Keratinocyte (primary cell): ENCODE measurements at regions not wholly inside any gene's neighbourhood (a gene's known extent, or its start where the extent isn't known, plus 50 kb on each side); places are given as distances from the start of the nearest gene placed in this dataset.

ENCODE experiments used
- DNase-seq: peaks from one replicate; pipeline ENCODE4 v3.0.0-alpha.2; 2011; ENCODE audit warnings: low read depth, missing footprints, low spot score
- FAIRE-seq: peaks from 2 replicates; lab custom pipeline; 2011; peaks lifted over from hg19 to GRCh38; lab: Jason Lieb, UNC
- H2AFZ ChIP-seq: 2 replicates; pipeline ENCODE4 v1.6.0; 2012; ENCODE audit warnings: low read length, control low read depth, inconsistent platforms; ENCODE audit not compliant: control insufficient read depth
- H3K27ac ChIP-seq: 2 replicates; pipeline ENCODE4 v1.5.1; 2011; ENCODE audit warnings: low read length; ENCODE audit not compliant: control insufficient read depth, insufficient read depth
- H3K27me3 ChIP-seq: 3 replicates; pipeline ENCODE4 v1.6.0; 2011; ENCODE audit warnings: low read length; ENCODE audit not compliant: control insufficient read depth, insufficient read depth; ENCODE audit errors: extremely low read depth
- H3K36me3 ChIP-seq, 2 experiments: 2 replicates in 1 of 2; 3 replicates in 1 of 2; pipeline ENCODE4 v1.5.1; 2011; ENCODE audit warnings: low read length in 2 of 2, mild to moderate bottlenecking in 1 of 2; ENCODE audit not compliant: control insufficient read depth in 2 of 2, insufficient read depth in 2 of 2; ENCODE audit errors: extremely low read depth in 1 of 2
- H3K4me1 ChIP-seq: 3 replicates; pipeline ENCODE4 v1.5.1; 2011; ENCODE audit warnings: low read length; ENCODE audit not compliant: control insufficient read depth, insufficient read depth; ENCODE audit errors: extremely low read depth
- H3K4me2 ChIP-seq: 3 replicates; pipeline ENCODE4 v1.6.0; 2011; ENCODE audit warnings: low read depth, low read length; ENCODE audit not compliant: control insufficient read depth, insufficient read depth; ENCODE audit errors: extremely low read depth
- H3K4me3 ChIP-seq, 3 experiments: fragments of 200-600 bp in 1 of 3; sonication (generic) in 1 of 3; 2 replicates in 2 of 3; 3 replicates in 1 of 3; pipeline ENCODE4 v1.5.1; 2011 to 2016; ENCODE audit warnings: low read length in 3 of 3, mild to moderate bottlenecking in 3 of 3, control low read depth in 2 of 3, inconsistent platforms in 1 of 3, low read depth in 1 of 3, mixed read lengths in 1 of 3, mixed run types in 1 of 3, moderate library complexity in 1 of 3; ENCODE audit not compliant: control insufficient read depth in 2 of 3, insufficient read depth in 2 of 3; ENCODE audit errors: extremely low read depth in 1 of 3
- H3K79me2 ChIP-seq: 2 replicates; pipeline ENCODE4 v1.6.0; 2012; ENCODE audit warnings: low read length; ENCODE audit not compliant: control insufficient read depth, insufficient read depth
- H3K9ac ChIP-seq: 3 replicates; pipeline ENCODE4 v1.6.0; 2011; ENCODE audit warnings: low read length; ENCODE audit not compliant: control insufficient read depth, insufficient read depth; ENCODE audit errors: extremely low read depth
- H3K9me1 ChIP-seq: 3 replicates; pipeline ENCODE4 v1.6.0; 2011; ENCODE audit warnings: low read length; ENCODE audit not compliant: control insufficient read depth, insufficient read depth; ENCODE audit errors: extremely low read depth
- H3K9me3 ChIP-seq: 2 replicates; pipeline ENCODE4 v1.5.1; 2012; ENCODE audit warnings: low read depth, low read length; ENCODE audit not compliant: control insufficient read depth
- H4K20me1 ChIP-seq: 3 replicates; pipeline ENCODE4 v1.6.0; 2011; ENCODE audit warnings: low read length; ENCODE audit not compliant: control insufficient read depth, insufficient read depth; ENCODE audit errors: extremely low read depth
- CTCF ChIP-seq, 3 experiments: IDR thresholded peaks in 1 of 3; conservative IDR thresholded peaks in 1 of 3; optimal IDR thresholded peaks in 1 of 3; 2 replicates in 2 of 3; 3 replicates in 1 of 3; pipeline versions ENCODE3 to v1.5.1; 2011; ENCODE audit warnings: low read length in 3 of 3, mild to moderate bottlenecking in 3 of 3, moderate library complexity in 2 of 3, control low read depth in 1 of 3, inconsistent platforms in 1 of 3; ENCODE audit not compliant: insufficient read depth in 2 of 3; ENCODE audit errors: extremely low read depth in 1 of 3
- EZH2 ChIP-seq: IDR thresholded peaks from one replicate; pipeline ENCODE4 v1.6.1; 2012; ENCODE audit warnings: inconsistent platforms, mild to moderate bottlenecking, low read length, moderate library complexity
- dilution Hi-C: fragments of 300-500 bp; cut with MboI; formaldehyde crosslinking; loops from one replicate; pipeline ENCODE4 v1.7.0; 2020; ENCODE audit warnings: low sequenced_read_pairs; ENCODE audit not compliant: extremely low pct_ligation_motif_present

- peaks cover 3% of the 10 kb centered on the region for H3K9me3 ChIP-seq
- TF ChIP-seq EZH2: no peak
- no peak for TF ChIP-seq CTCF (optimal IDR thresholded peaks at IDR 0.05 in 1 of 3, IDR thresholded peaks at IDR 0.05 in 1 of 3, conservative IDR thresholded peaks at IDR 0.05 in 1 of 3; ENCODE audit: extremely low read depth in 1 of 3, insufficient read depth in 2 of 3, low read length in 3 of 3)
- H4K20me1 ChIP-seq: no peaks in the 10 kb centered on the region
- H3K4me2 ChIP-seq: no peak overlapping the region
- no peaks in the 10 kb centered on the region for H3K9me1 ChIP-seq
- dilution Hi-C loops: no loop called here
- no peaks in the 10 kb centered on the region for H3K4me1 ChIP-seq
- H3K9ac ChIP-seq: no peak overlapping the region
- FAIRE-seq (no peak), DNase-seq (no peak)
- H3K36me3 ChIP-seq: no peaks in the 10 kb centered on the region
- H3K27me3 ChIP-seq: no peaks in the 10 kb centered on the region
- H3K27ac ChIP-seq: no peak overlapping the region
- H3K4me3 ChIP-seq: no peak overlapping the region
- no peaks in the 10 kb centered on the region for H3K79me2 ChIP-seq
- H2AFZ ChIP-seq: no peak overlapping the region
These were observed 516.2 kb downstream of the HAPSTR1 start for GRCh38 chr16:9607515-9608230.

- no peaks in the 10 kb centered on the region for H4K20me1 ChIP-seq
- no peak for TF ChIP-seq EZH2
- no peak for TF ChIP-seq CTCF (optimal IDR thresholded peaks at IDR 0.05 in 1 of 3, IDR thresholded peaks at IDR 0.05 in 1 of 3, conservative IDR thresholded peaks at IDR 0.05 in 1 of 3; ENCODE audit: extremely low read depth in 1 of 3, insufficient read depth in 2 of 3, low read length in 3 of 3)
- no peaks in the 10 kb centered on the region for H3K27me3 ChIP-seq
- no peak overlapping the region for H3K4me3 ChIP-seq
- no peak overlapping the region for H3K27ac ChIP-seq
- FAIRE-seq: no peak
- H3K36me3 ChIP-seq: no peaks in the 10 kb centered on the region
- H3K9me1 ChIP-seq: no peaks in the 10 kb centered on the region
- no peaks in the 10 kb centered on the region for H3K4me1 ChIP-seq
- no peak overlapping the region for H3K9ac ChIP-seq
- dilution Hi-C loops: no loop called here
- no peaks in the 10 kb centered on the region for H3K9me3 ChIP-seq
- DNase-seq: no peak
- no peak overlapping the region for H3K4me2 ChIP-seq
- no peak overlapping the region for H2AFZ ChIP-seq
- no peaks in the 10 kb centered on the region for H3K79me2 ChIP-seq
These were observed 519.3 kb downstream of the HAPSTR1 start for GRCh38 chr16:9610727-9611126.
